A549 (cell line): ENCODE measurements at regions not wholly inside any gene's neighbourhood (a gene's known extent, or its start where the extent isn't known, plus 50 kb on each side); places are given as distances from the start of the nearest gene placed in this dataset.

Experiments used
- ATAC-seq, 2 experiments: fragments of 200-7000 bp in 1 of 2; fragments of >200 bp in 1 of 2; cut with Nextera tagmentation in 1 of 2; cut with Tn5 transposase in 1 of 2; 3 replicates each; pipeline versions ENCODE4 v1.8.0 to v1.9.1; 2018 to 2020; ENCODE audit warnings: mild to moderate bottlenecking in 1 of 2, moderate library complexity in 1 of 2
- CTCF ChIA-PET: fragments of 300-600 bp; sonication (Branson Sonifier 250); formaldehyde crosslinking; extraction: SDS; loops from one replicate; lab custom pipeline; 2021; ENCODE audit warnings: antibody characterized with exemption, inconsistent platforms; lab: Yijun Ruan, JAX
- POLR2A ChIA-PET: fragments of 350-600 bp; formaldehyde crosslinking; extraction: SDS; loops from one replicate; lab custom pipeline; 2021; ENCODE audit warnings: antibody characterized with exemption, inconsistent platforms; lab: Yijun Ruan, JAX
- DNase-seq, 2 experiments: peaks; one replicate each; pipeline versions ENCODE4 v3.0.0 to v3.0.0-alpha.2; 2011 to 2016; ENCODE audit warnings: low read depth in 1 of 2, low spot score in 1 of 2
- FAIRE-seq: peaks from 2 replicates; lab custom pipeline; 2011; peaks lifted over from hg19 to GRCh38; lab: Jason Lieb, UNC
- H3K27ac ChIP-seq, 2 experiments: fragments of >200 bp; sonication (Bioruptor Twin); formaldehyde crosslinking; 3 replicates each; pipeline ENCODE4 v1.5.1; 2016 to 2017
- H3K4me1 ChIP-seq: fragments of >200 bp; sonication (Bioruptor Twin); formaldehyde crosslinking; 3 replicates; pipeline ENCODE4 v1.6.1; 2016
- H3K4me2 ChIP-seq: fragments of >200 bp; sonication (Bioruptor Twin); formaldehyde crosslinking; 3 replicates; pipeline ENCODE4 v1.6.1; 2016
- H3K4me3 ChIP-seq: fragments of >200 bp; sonication (Bioruptor Twin); formaldehyde crosslinking; 3 replicates; pipeline ENCODE4 v1.5.1; 2016
- H3K9me3 ChIP-seq: fragments of >200 bp; sonication (Bioruptor Twin); formaldehyde crosslinking; 3 replicates; pipeline ENCODE4 v1.6.1; 2016
- CBX2 ChIP-seq: fragments of 200-600 bp; sonication (generic); IDR thresholded peaks from 2 replicates; pipeline ENCODE4 v1.6.1; 2016; ENCODE audit warnings: low read depth, mild to moderate bottlenecking, borderline replicate concordance
- EHF ChIP-seq: fragments of 250-450 bp; sonication (Bioruptor Pico); IDR thresholded peaks from 2 replicates; pipeline ENCODE4 v1.5.0; 2020; ENCODE audit warnings: mild to moderate bottlenecking
- ESRRA ChIP-seq: fragments of 150-350 bp; IDR thresholded peaks from 2 replicates; pipeline ENCODE4 v1.6.1; 2014; ENCODE audit warnings: mild to moderate bottlenecking, low read length, borderline replicate concordance
- FOSL2 ChIP-seq, 2 experiments: fragments of 450-650 bp in 1 of 2; fragments of >200 bp in 1 of 2; sonication (Bioruptor Twin) in 1 of 2; formaldehyde crosslinking; IDR thresholded peaks; 2 replicates each; pipeline versions ENCODE4 v1.5.0 to v1.6.1; 2016 to 2020; ENCODE audit warnings: mild to moderate bottlenecking in 1 of 2, moderate library complexity in 1 of 2
- GATA3 ChIP-seq: IDR thresholded peaks from 2 replicates; pipeline ENCODE4 v1.6.1; 2012; ENCODE audit warnings: borderline replicate concordance
- HDAC2 ChIP-seq: fragments of 200-600 bp; sonication (generic); IDR thresholded peaks from 2 replicates; pipeline ENCODE4 v1.6.1; 2016
- HOXA7 ChIP-seq: fragments of 250-450 bp; sonication (Bioruptor Pico); IDR thresholded peaks from 2 replicates; pipeline ENCODE4 v1.5.0; 2020; ENCODE audit warnings: mild to moderate bottlenecking, moderate library complexity
- JUN ChIP-seq, 2 experiments: fragments of >200 bp; sonication (Bioruptor Twin); formaldehyde crosslinking; IDR thresholded peaks; 2 replicates in 1 of 2; 3 replicates in 1 of 2; pipeline ENCODE4 v1.6.1; 2016 to 2017
- MAFK ChIP-seq: fragments of 450-650 bp; IDR thresholded peaks from 2 replicates; pipeline ENCODE4 v1.6.1; 2014; ENCODE audit not compliant: partially characterized antibody
- MAZ ChIP-seq: fragments of 150-350 bp; IDR thresholded peaks from 2 replicates; pipeline ENCODE4 v1.6.1; 2014; ENCODE audit warnings: antibody characterized with exemption, low read depth, low read length, borderline replicate concordance
- NPAS2 ChIP-seq: fragments of 250-450 bp; sonication (Bioruptor Pico); IDR thresholded peaks from 2 replicates; pipeline ENCODE4 v1.8.0; 2022; ENCODE audit warnings: mild to moderate bottlenecking, moderate library complexity, borderline replicate concordance
- POLR2A ChIP-seq: IDR thresholded peaks from 2 replicates; pipeline ENCODE4 v1.6.1; 2012; ENCODE audit warnings: mild to moderate bottlenecking, low read length
- RCOR1 ChIP-seq: fragments of 150-350 bp; IDR thresholded peaks from 2 replicates; pipeline ENCODE4 v1.6.1; 2014; ENCODE audit warnings: antibody characterized with exemption, low read length, low read depth
- RNF2 ChIP-seq: fragments of 200-600 bp; sonication (generic); IDR thresholded peaks from 2 replicates; pipeline ENCODE4 v1.6.1; 2016; ENCODE audit warnings: low read depth, mild to moderate bottlenecking, antibody characterized with exemption, moderate library complexity, borderline replicate concordance
- SREBF2 ChIP-seq: fragments of 450-650 bp; IDR thresholded peaks from 2 replicates; pipeline ENCODE4 v1.6.1; 2014; ENCODE audit warnings: mild to moderate bottlenecking, moderate library complexity
- TFCP2L1 ChIP-seq: fragments of 250-450 bp; sonication (Bioruptor Pico); IDR thresholded peaks from 2 replicates; pipeline ENCODE4 v1.5.0; 2021; ENCODE audit warnings: mild to moderate bottlenecking
- ZC3H11A ChIP-seq: fragments of 450-650 bp; IDR thresholded peaks from 2 replicates; pipeline ENCODE4 v1.6.1; 2014; ENCODE audit warnings: antibody characterized with exemption, mild to moderate bottlenecking
- ZFP36 ChIP-seq: fragments of 450-650 bp; IDR thresholded peaks from 2 replicates; pipeline ENCODE4 v1.6.1; 2014; ENCODE audit warnings: borderline replicate concordance; ENCODE audit not compliant: partially characterized antibody
- ZNF302 ChIP-seq: fragments of 250-450 bp; sonication (Bioruptor Pico); IDR thresholded peaks from 2 replicates; pipeline ENCODE4 v1.9.0; 2021; ENCODE audit warnings: inconsistent platforms, mild to moderate bottlenecking, moderate library complexity
- WGBS: methylation state at CpG from one replicate; pipeline ENCODE4 v1.1.6; 2017; ENCODE audit errors: missing lambda C conversion rate; 5-methylcytosine and 5-hydroxymethylcytosine counted together
- TF ChIP-seq, protein P1 (sequence below): fragments of >200 bp; sonication (Bioruptor Twin); formaldehyde crosslinking; IDR thresholded peaks from 2 replicates; pipeline ENCODE4 v1.6.1; 2016
- TF ChIP-seq, protein P2 (sequence below): fragments of 200-600 bp; sonication (generic); IDR thresholded peaks from 2 replicates; pipeline ENCODE4 v1.6.1; 2016; ENCODE audit warnings: antibody characterized with exemption, mild to moderate bottlenecking, moderate library complexity
- TF ChIP-seq, protein P3 (sequence below): fragments of 150-350 bp; IDR thresholded peaks from 2 replicates; pipeline ENCODE4 v1.6.1; 2014; ENCODE audit warnings: low read depth, mild to moderate bottlenecking, low read length
- TF ChIP-seq, protein P4 (sequence below): fragments of >200 bp; sonication (Bioruptor Twin); formaldehyde crosslinking; IDR thresholded peaks from 3 replicates; pipeline ENCODE4 v1.5.1; 2016

DNA sequence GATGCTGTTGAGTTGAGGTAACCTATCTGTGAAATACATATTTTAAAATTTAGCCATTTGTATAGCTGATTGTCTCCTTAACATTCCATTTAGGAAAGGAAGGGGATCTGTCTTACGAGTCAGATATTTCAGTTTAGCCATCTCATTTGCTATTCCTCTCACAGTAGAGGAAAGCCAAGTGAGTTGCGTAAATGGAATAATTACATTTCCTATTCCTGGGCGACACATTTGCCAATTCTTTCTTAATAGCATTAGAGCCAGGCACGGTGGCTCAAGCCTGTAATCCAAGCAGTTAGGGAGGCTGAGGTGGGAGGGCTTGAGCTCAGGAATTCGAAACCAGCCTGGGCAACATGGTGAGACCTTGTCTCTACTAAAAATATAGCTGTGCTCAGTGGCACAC, 116.3 kb downstream of the TMX1 start:
- DNase-seq (no peak), FAIRE-seq (no peak)
- no peaks in the 10 kb centered on the region for H3K9me3 ChIP-seq
- CTCF ChIA-PET, result interaction anchor here (0.8 to 1.4 kb wide), 2 partner anchors 11 to 30 kb away, joined by 4 read pairs; no protein-coding TSS in a partner anchor
- no peak overlapping the region for H3K4me2 ChIP-seq
- WGBS, result 71% methylated on average over 5 of the region's 5 CpGs
- H3K27ac ChIP-seq, result no peak overlapping the region
- no peak for TF ChIP-seq NPAS2 (CRISPR knock-in tag)
- TF ChIP-seq RCOR1, result no peak
- TF ChIP-seq POLR2A, result no peak
- no peak for TF ChIP-seq JUN (IDR thresholded peaks at IDR 0.05)
- TF ChIP-seq SREBF2, result no peak
- no peak for TF ChIP-seq ZFP36
- TF ChIP-seq FOSL2 (IDR thresholded peaks at IDR 0.05), result no peak
- no peak for TF ChIP-seq FOSL2 (CRISPR knock-in tag; IDR thresholded peaks at IDR 0.05)
- no peak for TF ChIP-seq HDAC2
- no peak for TF ChIP-seq ESRRA
- TF ChIP-seq, protein P1, sequence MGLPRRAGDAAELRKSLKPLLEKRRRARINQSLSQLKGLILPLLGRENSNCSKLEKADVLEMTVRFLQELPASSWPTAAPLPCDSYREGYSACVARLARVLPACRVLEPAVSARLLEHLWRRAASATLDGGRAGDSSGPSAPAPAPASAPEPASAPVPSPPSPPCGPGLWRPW, result no peak
- TF ChIP-seq, protein P2, sequence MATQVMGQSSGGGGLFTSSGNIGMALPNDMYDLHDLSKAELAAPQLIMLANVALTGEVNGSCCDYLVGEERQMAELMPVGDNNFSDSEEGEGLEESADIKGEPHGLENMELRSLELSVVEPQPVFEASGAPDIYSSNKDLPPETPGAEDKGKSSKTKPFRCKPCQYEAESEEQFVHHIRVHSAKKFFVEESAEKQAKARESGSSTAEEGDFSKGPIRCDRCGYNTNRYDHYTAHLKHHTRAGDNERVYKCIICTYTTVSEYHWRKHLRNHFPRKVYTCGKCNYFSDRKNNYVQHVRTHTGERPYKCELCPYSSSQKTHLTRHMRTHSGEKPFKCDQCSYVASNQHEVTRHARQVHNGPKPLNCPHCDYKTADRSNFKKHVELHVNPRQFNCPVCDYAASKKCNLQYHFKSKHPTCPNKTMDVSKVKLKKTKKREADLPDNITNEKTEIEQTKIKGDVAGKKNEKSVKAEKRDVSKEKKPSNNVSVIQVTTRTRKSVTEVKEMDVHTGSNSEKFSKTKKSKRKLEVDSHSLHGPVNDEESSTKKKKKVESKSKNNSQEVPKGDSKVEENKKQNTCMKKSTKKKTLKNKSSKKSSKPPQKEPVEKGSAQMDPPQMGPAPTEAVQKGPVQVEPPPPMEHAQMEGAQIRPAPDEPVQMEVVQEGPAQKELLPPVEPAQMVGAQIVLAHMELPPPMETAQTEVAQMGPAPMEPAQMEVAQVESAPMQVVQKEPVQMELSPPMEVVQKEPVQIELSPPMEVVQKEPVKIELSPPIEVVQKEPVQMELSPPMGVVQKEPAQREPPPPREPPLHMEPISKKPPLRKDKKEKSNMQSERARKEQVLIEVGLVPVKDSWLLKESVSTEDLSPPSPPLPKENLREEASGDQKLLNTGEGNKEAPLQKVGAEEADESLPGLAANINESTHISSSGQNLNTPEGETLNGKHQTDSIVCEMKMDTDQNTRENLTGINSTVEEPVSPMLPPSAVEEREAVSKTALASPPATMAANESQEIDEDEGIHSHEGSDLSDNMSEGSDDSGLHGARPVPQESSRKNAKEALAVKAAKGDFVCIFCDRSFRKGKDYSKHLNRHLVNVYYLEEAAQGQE, result no peak
- TF ChIP-seq, all 56 proteins: peak for 0
- no peak for ATAC-seq
- POLR2A ChIA-PET, result no interaction called here
- Histone ChIP-seq H3K4me3 (no peak overlapping the region), H3K4me1 (no peaks in the 10 kb centered on the region)

DNA sequence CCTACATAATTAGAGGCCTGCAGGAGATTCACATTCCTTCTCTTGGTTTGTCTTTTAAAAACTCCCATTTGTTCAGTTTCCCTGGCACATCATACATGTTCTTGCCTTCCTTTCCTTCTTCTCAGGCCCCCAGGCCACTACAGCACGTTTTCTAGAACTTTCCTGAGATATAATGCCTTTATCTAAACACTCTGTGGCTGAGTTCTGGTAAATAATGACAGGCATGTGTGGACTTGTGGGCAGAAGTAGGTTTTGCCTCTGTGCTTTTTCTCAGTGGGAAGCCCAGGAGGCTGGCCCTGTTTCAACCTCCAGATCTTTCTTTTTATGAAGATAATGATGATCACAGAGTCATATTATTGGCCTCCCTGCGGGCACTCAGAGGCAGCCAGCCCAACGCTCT, 117.2 kb downstream of the TMX1 start:
- Histone ChIP-seq H3K4me3 (no peak overlapping the region), H3K4me1 (no peaks in the 10 kb centered on the region), H3K27ac (no peak overlapping the region), H3K9me3 (no peaks in the 10 kb centered on the region), H3K4me2 (no peak overlapping the region)
- FAIRE-seq (no peak), ATAC-seq (no peak), DNase-seq (no peak)
- ChIA-PET POLR2A (no interaction called here), CTCF (interaction anchor here (0.9 to 1.0 kb wide), 2 partner anchors 128 to 419 kb away, joined by 3 to 4 read pairs; no protein-coding TSS in a partner anchor)
- TF ChIP-seq, protein P3, sequence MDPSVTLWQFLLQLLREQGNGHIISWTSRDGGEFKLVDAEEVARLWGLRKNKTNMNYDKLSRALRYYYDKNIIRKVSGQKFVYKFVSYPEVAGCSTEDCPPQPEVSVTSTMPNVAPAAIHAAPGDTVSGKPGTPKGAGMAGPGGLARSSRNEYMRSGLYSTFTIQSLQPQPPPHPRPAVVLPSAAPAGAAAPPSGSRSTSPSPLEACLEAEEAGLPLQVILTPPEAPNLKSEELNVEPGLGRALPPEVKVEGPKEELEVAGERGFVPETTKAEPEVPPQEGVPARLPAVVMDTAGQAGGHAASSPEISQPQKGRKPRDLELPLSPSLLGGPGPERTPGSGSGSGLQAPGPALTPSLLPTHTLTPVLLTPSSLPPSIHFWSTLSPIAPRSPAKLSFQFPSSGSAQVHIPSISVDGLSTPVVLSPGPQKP, result no peak
- TF ChIP-seq TFCP2L1 (CRISPR knock-in tag), result no peak
- TF ChIP-seq EHF (CRISPR knock-in tag), result no peak
- TF ChIP-seq ZC3H11A, result no peak
- TF ChIP-seq, protein P4, sequence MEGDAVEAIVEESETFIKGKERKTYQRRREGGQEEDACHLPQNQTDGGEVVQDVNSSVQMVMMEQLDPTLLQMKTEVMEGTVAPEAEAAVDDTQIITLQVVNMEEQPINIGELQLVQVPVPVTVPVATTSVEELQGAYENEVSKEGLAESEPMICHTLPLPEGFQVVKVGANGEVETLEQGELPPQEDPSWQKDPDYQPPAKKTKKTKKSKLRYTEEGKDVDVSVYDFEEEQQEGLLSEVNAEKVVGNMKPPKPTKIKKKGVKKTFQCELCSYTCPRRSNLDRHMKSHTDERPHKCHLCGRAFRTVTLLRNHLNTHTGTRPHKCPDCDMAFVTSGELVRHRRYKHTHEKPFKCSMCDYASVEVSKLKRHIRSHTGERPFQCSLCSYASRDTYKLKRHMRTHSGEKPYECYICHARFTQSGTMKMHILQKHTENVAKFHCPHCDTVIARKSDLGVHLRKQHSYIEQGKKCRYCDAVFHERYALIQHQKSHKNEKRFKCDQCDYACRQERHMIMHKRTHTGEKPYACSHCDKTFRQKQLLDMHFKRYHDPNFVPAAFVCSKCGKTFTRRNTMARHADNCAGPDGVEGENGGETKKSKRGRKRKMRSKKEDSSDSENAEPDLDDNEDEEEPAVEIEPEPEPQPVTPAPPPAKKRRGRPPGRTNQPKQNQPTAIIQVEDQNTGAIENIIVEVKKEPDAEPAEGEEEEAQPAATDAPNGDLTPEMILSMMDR, result no peak
- no peak for TF ChIP-seq MAZ
- TF ChIP-seq POLR2A, result no peak
- TF ChIP-seq ZNF302 (CRISPR knock-in tag), result no peak
- no peak for TF ChIP-seq RCOR1
- TF ChIP-seq HOXA7 (CRISPR knock-in tag), result no peak
- no peak for TF ChIP-seq RNF2
- TF ChIP-seq GATA3, result no peak
- TF ChIP-seq CBX2, result no peak
- no peak for TF ChIP-seq MAFK
- 61% methylated on average over 3 of the region's 3 CpGs for WGBS
